Omental fat pad (tissue), 3 donors: ENCODE measurements at regions not wholly inside any gene's neighbourhood (a gene's known extent, or its start where the extent isn't known, plus 50 kb on each side); places are given as distances from the start of the nearest gene placed in this dataset.

Experiments
- ATAC-seq: fragments of 150-250 bp; one replicate; pipeline ENCODE4 v1.9.1; 2016; ENCODE audit warnings: mild to moderate bottlenecking, moderate library complexity; ENCODE audit not compliant: low FRiP score
- DNase-seq: peaks from one replicate; pipeline ENCODE4 v3.0.0-alpha.2; 2019; ENCODE audit warnings: low spot score
- CTCF ChIP-seq, 3 donors: fragments of 450-650 bp; IDR thresholded peaks; one replicate each; pipeline ENCODE4 v1.5.1; 2016 to 2017; ENCODE audit warnings: antibody characterized with exemption in 3 of 3, mild to moderate bottlenecking in 3 of 3, moderate library complexity in 2 of 3

GRCh38 chr10:33493497-33493896, 159.0 kb upstream of the NRP1 start:
- TF ChIP-seq CTCF (IDR thresholded peaks at IDR 0.05): no peak
- no peak for ATAC-seq
- DNase-seq: no peak

- no peak for ATAC-seq
- TF ChIP-seq CTCF (IDR thresholded peaks at IDR 0.05): no peak
These were observed 158.4 kb upstream of the NRP1 start for GRCh38 chr10:33492701-33493345.

GRCh38 chr10:33489501-33490176, 155.2 kb upstream of the NRP1 start:
- DNase-seq: no peak
- TF ChIP-seq CTCF (IDR thresholded peaks at IDR 0.05): no peak
- ATAC-seq: no peak

More at GRCh38 chr10:33492701-33493345, 158.4 kb upstream of the NRP1 start:
- DNase-seq: no peak

GRCh38 chr10:33487014-33487776, 152.7 kb upstream of the NRP1 start:
- ATAC-seq (no peak), DNase-seq (no peak)
- no peak for TF ChIP-seq CTCF (IDR thresholded peaks at IDR 0.05)

GRCh38 chr10:33485276-33485675, 150.8 kb upstream of the NRP1 start:
- DNase-seq (no peak), ATAC-seq (no peak)
- no peak for TF ChIP-seq CTCF (IDR thresholded peaks at IDR 0.05)

- TF ChIP-seq CTCF (IDR thresholded peaks at IDR 0.05): no peak
- no peak for ATAC-seq
- no peak for DNase-seq
These were observed 150.3 kb upstream of the NRP1 start for GRCh38 chr10:33484787-33485186.
